K562 (cell line): ENCODE measurements at regions not wholly inside any gene's neighbourhood (a gene's known extent, or its start where the extent isn't known, plus 50 kb on each side); places are given as distances from the start of the nearest gene placed in this dataset.

ENCODE experiments used
- CBFA2T3 ChIP-seq: fragments of 450-650 bp; IDR thresholded peaks from 2 replicates; pipeline ENCODE4 v1.6.1; 2017
- DMBX1 ChIP-seq: fragments of 250-450 bp; sonication (Bioruptor Pico); IDR thresholded peaks from 2 replicates; pipeline ENCODE4 v1.8.0; 2022; ENCODE audit warnings: inconsistent platforms, mild to moderate bottlenecking, moderate library complexity, borderline replicate concordance
- HMBOX1 ChIP-seq: sonication (generic); IDR thresholded peaks from 2 replicates; pipeline ENCODE4 v1.6.1; 2016
- KHSRP ChIP-seq: fragments of 450-650 bp; IDR thresholded peaks from 2 replicates; pipeline ENCODE4 v1.6.1; 2017
- L3MBTL2 ChIP-seq: fragments of 450-650 bp; IDR thresholded peaks from 2 replicates; pipeline ENCODE4 v1.6.1; 2016; ENCODE audit warnings: mild to moderate bottlenecking, moderate library complexity
- RBBP5 ChIP-seq: fragments of 200-600 bp; sonication (generic); IDR thresholded peaks from 2 replicates; pipeline ENCODE4 v1.6.1; 2012; ENCODE audit warnings: borderline replicate concordance, mild to moderate bottlenecking, low read length, control low read depth, inconsistent platforms; ENCODE audit not compliant: insufficient read depth, poor library complexity, severe bottlenecking
- RNF2 ChIP-seq: sonication (generic); IDR thresholded peaks from 2 replicates; pipeline ENCODE4 v1.6.1; 2016
- TCF7 ChIP-seq: sonication (generic); IDR thresholded peaks from 2 replicates; pipeline ENCODE4 v1.6.1; 2016; ENCODE audit warnings: antibody characterized with exemption, borderline replicate concordance
- ZNF239 ChIP-seq: fragments of 250-450 bp; sonication (Bioruptor Pico); IDR thresholded peaks from 2 replicates; pipeline ENCODE4 v1.4.0; 2020; ENCODE audit warnings: mild to moderate bottlenecking
- ZNF274 ChIP-seq: IDR thresholded peaks from 2 replicates; pipeline ENCODE4 v1.6.1; 2011; ENCODE audit warnings: low read depth, mild to moderate bottlenecking, low read length, moderate library complexity, borderline replicate concordance
- ZNF584 ChIP-seq: fragments of 200-800 bp; sonication (Bioruptor generic); IDR thresholded peaks from 2 replicates; pipeline ENCODE4 v1.6.1; 2016; ENCODE audit warnings: low read depth, mild to moderate bottlenecking, missing genetic modification characterization, missing compliant biosample characterization
- ZNF589 ChIP-seq: fragments of 200-800 bp; sonication (Bioruptor generic); IDR thresholded peaks from 2 replicates; pipeline ENCODE4 v1.6.1; 2016; ENCODE audit warnings: low read depth, missing genetic modification characterization, missing compliant biosample characterization
- TF ChIP-seq, protein P1 (sequence below): fragments of 450-650 bp; formaldehyde crosslinking; conservative IDR thresholded peaks from 2 replicates; pipeline ENCODE4 v1.4.0; 2022; ENCODE audit warnings: mild to moderate bottlenecking, missing genetic modification characterization
- TF ChIP-seq, protein P2 (sequence below), 2 experiments: fragments of 150-350 bp in 1 of 2; IDR thresholded peaks; 2 replicates each; pipeline ENCODE4 v1.6.1; 2012 to 2016; ENCODE audit warnings: low read depth in 2 of 2, low read length in 2 of 2, mild to moderate bottlenecking in 1 of 2, moderate library complexity in 1 of 2
- TF ChIP-seq, protein P3 (sequence below): fragments of 200-800 bp; sonication (Bioruptor generic); IDR thresholded peaks from 2 replicates; pipeline ENCODE4 v1.6.1; 2017; ENCODE audit warnings: missing genetic modification characterization, missing compliant biosample characterization
- TF ChIP-seq, protein P4 (sequence below): fragments of 450-650 bp; formaldehyde crosslinking; IDR thresholded peaks from 2 replicates; pipeline ENCODE4 v1.4.0; 2020; ENCODE audit warnings: mild to moderate bottlenecking, moderate library complexity

DNA sequence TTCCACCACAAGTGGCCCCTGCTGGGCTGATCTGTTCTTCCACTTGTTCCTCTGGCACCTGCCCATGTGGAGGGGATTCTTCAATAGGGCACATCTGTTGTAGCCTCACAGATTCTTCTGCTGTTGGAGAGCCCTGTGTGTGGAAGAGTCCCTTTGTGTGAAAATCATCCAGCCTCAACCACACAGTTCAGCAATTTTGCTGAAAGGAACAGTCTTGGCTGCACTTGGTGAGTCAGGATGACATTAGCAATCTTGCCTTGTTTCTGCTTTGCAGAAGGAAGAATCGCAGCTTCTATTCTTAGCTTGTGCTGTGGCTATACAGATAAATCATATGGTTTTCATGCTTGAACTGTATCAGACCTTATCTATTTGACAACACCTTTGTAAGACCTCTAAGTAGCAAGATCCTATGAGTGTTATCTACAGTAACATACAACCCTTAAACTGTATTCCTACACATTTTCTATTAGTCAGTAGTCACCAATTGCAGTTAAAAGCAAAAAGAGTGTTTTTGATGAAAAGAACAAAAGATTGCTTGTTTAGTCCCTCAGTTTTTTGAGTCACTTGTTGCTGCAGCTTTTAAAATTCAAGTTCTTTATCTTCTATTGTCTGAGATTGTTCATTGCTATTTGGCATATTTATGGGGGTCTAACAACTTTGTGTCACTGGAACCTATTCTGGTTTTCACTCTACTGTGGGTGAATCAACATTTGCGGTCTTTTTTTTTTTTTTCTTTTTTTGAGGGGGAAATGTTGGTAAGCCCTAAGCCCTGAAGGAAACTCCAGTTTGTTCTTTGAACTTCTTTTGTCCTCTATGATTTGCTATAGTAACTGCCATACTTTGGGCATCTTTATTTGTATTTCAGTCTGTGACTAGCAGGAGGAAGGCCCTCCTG lies 231.6 kb downstream of the TFAP2B start (continued):
- TF ChIP-seq, protein P1, sequence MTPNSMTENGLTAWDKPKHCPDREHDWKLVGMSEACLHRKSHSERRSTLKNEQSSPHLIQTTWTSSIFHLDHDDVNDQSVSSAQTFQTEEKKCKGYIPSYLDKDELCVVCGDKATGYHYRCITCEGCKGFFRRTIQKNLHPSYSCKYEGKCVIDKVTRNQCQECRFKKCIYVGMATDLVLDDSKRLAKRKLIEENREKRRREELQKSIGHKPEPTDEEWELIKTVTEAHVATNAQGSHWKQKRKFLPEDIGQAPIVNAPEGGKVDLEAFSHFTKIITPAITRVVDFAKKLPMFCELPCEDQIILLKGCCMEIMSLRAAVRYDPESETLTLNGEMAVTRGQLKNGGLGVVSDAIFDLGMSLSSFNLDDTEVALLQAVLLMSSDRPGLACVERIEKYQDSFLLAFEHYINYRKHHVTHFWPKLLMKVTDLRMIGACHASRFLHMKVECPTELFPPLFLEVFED (CRISPR knock-in tag): 0 out of 2 replicates have a peak, but pooled peaks have one; percentile 74
- TF ChIP-seq ZNF239 (CRISPR knock-in tag) (peak; percentile 74; the same call in 1 of the 2 replicates), ZNF589 (CRISPR knock-in tag) (peak; percentile 98), ZNF274 (peak; percentile 70; the same call in 1 of the 2 replicates), TCF7 (peak; percentile 61; the same call in 1 of the 2 replicates), L3MBTL2 (peak; percentile 70), DMBX1 (peak; percentile 95), RNF2 (peak; percentile 97), KHSRP (peak; percentile 96), CBFA2T3 (peak; percentile 100), RBBP5 (peak; percentile 60), HMBOX1 (peak; percentile 91), ZNF584 (peak; percentile 95; the same call in 1 of the 2 replicates)
- TF ChIP-seq, protein P2, sequence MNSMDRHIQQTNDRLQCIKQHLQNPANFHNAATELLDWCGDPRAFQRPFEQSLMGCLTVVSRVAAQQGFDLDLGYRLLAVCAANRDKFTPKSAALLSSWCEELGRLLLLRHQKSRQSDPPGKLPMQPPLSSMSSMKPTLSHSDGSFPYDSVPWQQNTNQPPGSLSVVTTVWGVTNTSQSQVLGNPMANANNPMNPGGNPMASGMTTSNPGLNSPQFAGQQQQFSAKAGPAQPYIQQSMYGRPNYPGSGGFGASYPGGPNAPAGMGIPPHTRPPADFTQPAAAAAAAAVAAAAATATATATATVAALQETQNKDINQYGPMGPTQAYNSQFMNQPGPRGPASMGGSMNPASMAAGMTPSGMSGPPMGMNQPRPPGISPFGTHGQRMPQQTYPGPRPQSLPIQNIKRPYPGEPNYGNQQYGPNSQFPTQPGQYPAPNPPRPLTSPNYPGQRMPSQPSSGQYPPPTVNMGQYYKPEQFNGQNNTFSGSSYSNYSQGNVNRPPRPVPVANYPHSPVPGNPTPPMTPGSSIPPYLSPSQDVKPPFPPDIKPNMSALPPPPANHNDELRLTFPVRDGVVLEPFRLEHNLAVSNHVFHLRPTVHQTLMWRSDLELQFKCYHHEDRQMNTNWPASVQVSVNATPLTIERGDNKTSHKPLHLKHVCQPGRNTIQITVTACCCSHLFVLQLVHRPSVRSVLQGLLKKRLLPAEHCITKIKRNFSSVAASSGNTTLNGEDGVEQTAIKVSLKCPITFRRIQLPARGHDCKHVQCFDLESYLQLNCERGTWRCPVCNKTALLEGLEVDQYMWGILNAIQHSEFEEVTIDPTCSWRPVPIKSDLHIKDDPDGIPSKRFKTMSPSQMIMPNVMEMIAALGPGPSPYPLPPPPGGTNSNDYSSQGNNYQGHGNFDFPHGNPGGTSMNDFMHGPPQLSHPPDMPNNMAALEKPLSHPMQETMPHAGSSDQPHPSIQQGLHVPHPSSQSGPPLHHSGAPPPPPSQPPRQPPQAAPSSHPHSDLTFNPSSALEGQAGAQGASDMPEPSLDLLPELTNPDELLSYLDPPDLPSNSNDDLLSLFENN (IDR thresholded peaks at IDR 0.05; ENCODE audit: low read depth in 2 of 2, low read length in 2 of 2): peak in 1 of 2 experiments; percentile 99; a peak in 2 of 4 replicates
- TF ChIP-seq, protein P3, sequence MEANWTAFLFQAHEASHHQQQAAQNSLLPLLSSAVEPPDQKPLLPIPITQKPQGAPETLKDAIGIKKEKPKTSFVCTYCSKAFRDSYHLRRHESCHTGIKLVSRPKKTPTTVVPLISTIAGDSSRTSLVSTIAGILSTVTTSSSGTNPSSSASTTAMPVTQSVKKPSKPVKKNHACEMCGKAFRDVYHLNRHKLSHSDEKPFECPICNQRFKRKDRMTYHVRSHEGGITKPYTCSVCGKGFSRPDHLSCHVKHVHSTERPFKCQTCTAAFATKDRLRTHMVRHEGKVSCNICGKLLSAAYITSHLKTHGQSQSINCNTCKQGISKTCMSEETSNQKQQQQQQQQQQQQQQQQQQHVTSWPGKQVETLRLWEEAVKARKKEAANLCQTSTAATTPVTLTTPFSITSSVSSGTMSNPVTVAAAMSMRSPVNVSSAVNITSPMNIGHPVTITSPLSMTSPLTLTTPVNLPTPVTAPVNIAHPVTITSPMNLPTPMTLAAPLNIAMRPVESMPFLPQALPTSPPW (CRISPR knock-in tag): peak; percentile 69
- TF ChIP-seq, protein P4, sequence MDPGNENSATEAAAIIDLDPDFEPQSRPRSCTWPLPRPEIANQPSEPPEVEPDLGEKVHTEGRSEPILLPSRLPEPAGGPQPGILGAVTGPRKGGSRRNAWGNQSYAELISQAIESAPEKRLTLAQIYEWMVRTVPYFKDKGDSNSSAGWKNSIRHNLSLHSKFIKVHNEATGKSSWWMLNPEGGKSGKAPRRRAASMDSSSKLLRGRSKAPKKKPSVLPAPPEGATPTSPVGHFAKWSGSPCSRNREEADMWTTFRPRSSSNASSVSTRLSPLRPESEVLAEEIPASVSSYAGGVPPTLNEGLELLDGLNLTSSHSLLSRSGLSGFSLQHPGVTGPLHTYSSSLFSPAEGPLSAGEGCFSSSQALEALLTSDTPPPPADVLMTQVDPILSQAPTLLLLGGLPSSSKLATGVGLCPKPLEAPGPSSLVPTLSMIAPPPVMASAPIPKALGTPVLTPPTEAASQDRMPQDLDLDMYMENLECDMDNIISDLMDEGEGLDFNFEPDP (CRISPR knock-in tag): no peak
